Mucosa of stomach (tissue), 1 donor: ENCODE measurements at regions not wholly inside any gene's neighbourhood (a gene's known extent, or its start where the extent isn't known, plus 50 kb on each side); places are given as distances from the start of the nearest gene placed in this dataset.

Experiments used
- H3K27me3 ChIP-seq: one replicate; pipeline ENCODE4 v1.7.0; 2013; ENCODE audit warnings: mild to moderate bottlenecking, low read length; ENCODE audit not compliant: control insufficient read depth, insufficient read depth
- H3K36me3 ChIP-seq: one replicate; pipeline ENCODE4 v1.7.0; 2013; ENCODE audit warnings: low read length; ENCODE audit not compliant: control insufficient read depth, insufficient read depth
- H3K4me1 ChIP-seq: one replicate; pipeline ENCODE4 v1.7.0; 2013; ENCODE audit warnings: mild to moderate bottlenecking, low read length; ENCODE audit not compliant: control insufficient read depth, insufficient read depth
- H3K4me3 ChIP-seq: one replicate; pipeline ENCODE4 v1.7.0; 2013; ENCODE audit warnings: low read length
- H3K9ac ChIP-seq: one replicate; pipeline ENCODE4 v1.7.0; 2013; ENCODE audit warnings: mild to moderate bottlenecking, low read length, moderate library complexity
- H3K9me3 ChIP-seq: one replicate; pipeline ENCODE4 v1.7.0; 2013; ENCODE audit warnings: mild to moderate bottlenecking, low read length, moderate library complexity; ENCODE audit not compliant: control insufficient read depth
- donor health status: Pancreatic carcinoma.

DNA sequence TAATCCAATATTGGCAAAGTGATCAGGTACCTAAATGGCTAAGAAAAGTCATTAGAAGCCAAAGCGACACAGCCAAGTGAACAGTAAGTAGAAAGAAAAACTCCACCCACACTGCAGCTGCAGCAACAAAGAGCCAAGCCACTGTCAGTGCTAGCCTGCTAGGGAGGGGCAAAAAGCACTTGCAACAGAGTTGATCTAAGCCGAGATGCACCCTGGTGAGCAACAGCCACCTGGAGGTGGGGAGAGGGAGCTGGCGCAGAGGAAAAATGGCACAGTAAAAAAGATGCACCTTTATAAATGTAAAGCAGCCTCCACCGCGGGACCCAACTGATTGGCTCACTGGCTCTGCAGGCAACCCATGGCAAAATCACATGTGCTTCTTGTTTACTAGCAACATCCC is 330.2 kb upstream of the RBMY1B start:
- no peaks in the 10 kb centered on the region for H3K27me3 ChIP-seq
- no peak overlapping the region for H3K9ac ChIP-seq
- H3K4me3 ChIP-seq, result no peak overlapping the region
- no peaks in the 10 kb centered on the region for H3K36me3 ChIP-seq
- H3K4me1 ChIP-seq, result peaks cover 11% of the 10 kb centered on the region
- H3K9me3 ChIP-seq, result no peaks in the 10 kb centered on the region

- H3K36me3 ChIP-seq, result no peaks in the 10 kb centered on the region
- H3K9me3 ChIP-seq, result no peaks in the 10 kb centered on the region
- no peak overlapping the region for H3K9ac ChIP-seq
- H3K4me1 ChIP-seq, result peaks cover 11% of the 10 kb centered on the region
- H3K27me3 ChIP-seq, result no peaks in the 10 kb centered on the region
- H3K4me3 ChIP-seq, result no peak overlapping the region
Observed at GRCh38 chrY:21184271-21184670, 326.9 kb upstream of the RBMY1B start.

GRCh38 chrY:21185419-21186105 is 325.6 kb upstream of the RBMY1B start:
- no peaks in the 10 kb centered on the region for H3K9me3 ChIP-seq
- no peaks in the 10 kb centered on the region for H3K27me3 ChIP-seq
- no peaks in the 10 kb centered on the region for H3K36me3 ChIP-seq
- no peak overlapping the region for H3K4me3 ChIP-seq
- peaks cover 7% of the 10 kb centered on the region for H3K4me1 ChIP-seq
- H3K9ac ChIP-seq, result no peak overlapping the region

DNA sequence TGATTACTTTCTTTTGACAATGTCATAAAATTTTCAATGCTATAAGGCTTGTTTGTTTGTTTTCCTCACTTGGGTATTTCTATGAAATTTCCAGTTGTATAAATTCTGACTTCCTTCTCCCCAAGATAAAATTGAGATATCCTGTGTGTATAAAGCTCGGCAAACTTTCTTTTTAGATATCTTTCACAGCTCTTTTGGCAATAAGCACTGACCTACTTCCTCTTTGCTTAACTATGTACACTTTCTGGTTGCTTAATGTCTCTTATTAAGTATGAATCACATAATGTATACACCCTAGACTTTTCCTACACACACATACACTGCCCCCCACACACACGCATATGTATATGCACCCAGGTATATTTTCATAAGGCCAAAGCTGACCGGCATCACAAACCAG is 318.4 kb upstream of the RBMY1B start:
- no peaks in the 10 kb centered on the region for H3K9me3 ChIP-seq
- peaks cover 4% of the 10 kb centered on the region for H3K4me1 ChIP-seq
- H3K4me3 ChIP-seq, result no peak overlapping the region
- H3K36me3 ChIP-seq, result no peaks in the 10 kb centered on the region
- no peak overlapping the region for H3K9ac ChIP-seq
- H3K27me3 ChIP-seq, result no peaks in the 10 kb centered on the region

DNA sequence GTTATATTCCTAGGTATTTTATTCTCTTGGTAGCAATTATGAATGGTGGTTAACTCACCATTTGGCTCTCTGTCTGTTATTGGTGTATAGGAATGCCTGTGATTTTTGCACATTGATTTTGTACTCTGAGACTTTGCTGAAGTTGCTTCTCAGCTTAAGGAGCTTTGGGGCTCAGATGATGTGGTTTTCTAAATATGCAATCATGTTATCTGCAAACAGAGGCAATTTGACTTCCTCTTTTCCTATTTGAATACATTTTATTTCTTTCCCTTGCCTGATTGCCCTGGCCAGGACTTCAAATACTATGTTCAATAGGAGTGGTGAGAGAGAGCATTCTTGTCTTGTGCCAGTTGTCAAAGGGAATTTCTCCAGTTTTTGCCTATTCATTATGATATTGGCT is 310.9 kb upstream of the RBMY1B start:
- H3K4me1 ChIP-seq, result no peaks in the 10 kb centered on the region
- no peak overlapping the region for H3K4me3 ChIP-seq
- no peaks in the 10 kb centered on the region for H3K9me3 ChIP-seq
- no peaks in the 10 kb centered on the region for H3K36me3 ChIP-seq
- no peaks in the 10 kb centered on the region for H3K27me3 ChIP-seq
- H3K9ac ChIP-seq, result no peak overlapping the region

DNA sequence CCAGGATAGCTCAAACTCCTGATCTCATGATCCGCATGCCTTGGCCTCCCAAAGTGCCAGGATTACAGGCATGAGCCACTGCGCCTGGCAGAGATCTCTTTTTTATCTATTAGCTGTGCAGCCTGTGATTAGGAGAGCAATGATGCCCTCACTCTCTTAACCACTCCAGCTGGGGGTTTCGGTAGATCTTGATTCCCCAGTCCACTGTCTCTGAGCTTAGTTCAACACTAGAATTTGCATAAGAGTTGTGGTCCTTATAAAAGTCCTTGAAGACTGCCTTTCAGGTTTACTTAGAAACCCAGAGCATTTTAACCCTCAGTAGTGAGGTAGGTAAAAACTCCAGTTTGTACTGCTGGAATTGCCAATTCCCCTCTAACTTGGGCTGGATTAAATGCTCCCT is 283.3 kb upstream of the RBMY1B start:
- Histone ChIP-seq H3K36me3 (no peaks in the 10 kb centered on the region), H3K9me3 (no peaks in the 10 kb centered on the region), H3K27me3 (no peaks in the 10 kb centered on the region), H3K9ac (no peak overlapping the region), H3K4me1 (no peaks in the 10 kb centered on the region), H3K4me3 (no peak overlapping the region)

GRCh38 chrY:21240221-21240620 is 270.9 kb upstream of the RBMY1B start:
- Histone ChIP-seq H3K9me3 (no peaks in the 10 kb centered on the region), H3K27me3 (no peaks in the 10 kb centered on the region), H3K4me1 (no peaks in the 10 kb centered on the region), H3K9ac (no peak overlapping the region), H3K36me3 (no peaks in the 10 kb centered on the region), H3K4me3 (no peak overlapping the region)

GRCh38 chrY:21240662-21241310 is 270.4 kb upstream of the RBMY1B start:
- no peaks in the 10 kb centered on the region for H3K27me3 ChIP-seq
- H3K4me3 ChIP-seq, result no peak overlapping the region
- no peak overlapping the region for H3K9ac ChIP-seq
- no peaks in the 10 kb centered on the region for H3K9me3 ChIP-seq
- H3K36me3 ChIP-seq, result no peaks in the 10 kb centered on the region
- H3K4me1 ChIP-seq, result no peaks in the 10 kb centered on the region

DNA sequence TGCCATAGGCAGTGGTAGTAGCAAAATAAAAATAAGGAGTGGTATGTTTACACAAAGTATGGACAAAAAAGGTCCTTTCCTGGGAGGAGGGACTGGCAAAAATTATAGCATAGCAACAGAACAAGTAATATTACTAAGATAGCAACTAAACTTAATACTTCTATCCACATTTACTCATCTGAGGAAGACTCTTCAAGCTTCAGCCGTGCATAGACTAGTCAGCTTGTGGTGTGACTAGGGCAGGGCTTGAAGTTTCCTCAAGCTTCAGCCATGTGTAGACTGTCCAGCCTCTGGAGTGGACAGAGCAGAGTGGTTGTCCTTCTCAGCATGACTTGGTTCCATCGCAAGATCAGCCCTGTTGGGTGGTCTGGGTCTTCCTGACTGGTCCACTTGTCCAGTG is 268.3 kb upstream of the RBMY1B start:
- no peaks in the 10 kb centered on the region for H3K9me3 ChIP-seq
- no peaks in the 10 kb centered on the region for H3K4me1 ChIP-seq
- no peak overlapping the region for H3K9ac ChIP-seq
- H3K27me3 ChIP-seq, result no peaks in the 10 kb centered on the region
- no peak overlapping the region for H3K4me3 ChIP-seq
- H3K36me3 ChIP-seq, result no peaks in the 10 kb centered on the region

DNA sequence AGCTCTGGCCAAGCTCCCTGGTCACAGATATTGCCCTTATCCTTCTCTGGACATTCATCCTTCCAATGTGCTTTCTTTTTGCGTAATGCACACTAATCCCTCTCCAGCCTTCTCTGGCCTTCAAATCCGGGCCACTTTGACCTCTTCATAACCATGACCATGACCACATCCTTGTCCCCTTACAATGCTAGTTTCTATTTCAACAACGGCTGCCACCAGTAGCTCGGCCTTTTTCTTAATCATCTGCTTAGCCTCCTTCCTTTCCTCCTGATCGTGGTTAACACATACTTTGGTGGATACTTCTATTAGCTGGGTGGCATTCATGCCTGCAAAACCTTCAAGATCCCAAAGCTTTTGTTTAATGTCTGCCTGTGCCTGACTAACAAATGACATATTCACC is 264.4 kb upstream of the RBMY1B start:
- H3K4me3 ChIP-seq, result no peak overlapping the region
- no peaks in the 10 kb centered on the region for H3K9me3 ChIP-seq
- no peaks in the 10 kb centered on the region for H3K36me3 ChIP-seq
- H3K9ac ChIP-seq, result no peak overlapping the region
- H3K4me1 ChIP-seq, result no peaks in the 10 kb centered on the region
- no peaks in the 10 kb centered on the region for H3K27me3 ChIP-seq

DNA sequence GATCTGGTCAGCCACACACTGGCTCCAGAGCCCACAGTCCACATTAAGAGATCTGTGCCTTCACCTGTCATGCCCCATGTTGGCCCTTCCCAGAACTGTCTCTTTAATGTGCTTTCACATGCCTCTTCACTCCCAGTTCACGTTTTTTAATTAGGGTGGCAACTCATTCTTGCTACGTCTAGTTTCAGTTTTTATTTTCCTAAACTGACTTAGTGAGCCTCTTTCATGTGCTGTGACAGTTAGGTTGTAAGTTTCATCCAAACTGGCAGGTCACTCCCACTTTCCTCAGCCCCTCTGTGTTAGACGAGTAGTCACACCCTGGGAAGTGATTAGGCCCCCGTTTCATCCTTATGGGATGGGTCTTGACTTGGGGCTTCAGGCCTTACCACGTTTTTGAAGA is 262.5 kb upstream of the RBMY1B start:
- Histone ChIP-seq H3K4me3 (no peak overlapping the region), H3K4me1 (no peaks in the 10 kb centered on the region), H3K9ac (no peak overlapping the region), H3K9me3 (no peaks in the 10 kb centered on the region), H3K27me3 (no peaks in the 10 kb centered on the region), H3K36me3 (no peaks in the 10 kb centered on the region)

GRCh38 chrY:21253455-21254248 is 257.5 kb upstream of the RBMY1B start:
- Histone ChIP-seq H3K9ac (no peak overlapping the region), H3K36me3 (no peaks in the 10 kb centered on the region), H3K9me3 (no peaks in the 10 kb centered on the region), H3K27me3 (no peaks in the 10 kb centered on the region), H3K4me1 (no peaks in the 10 kb centered on the region), H3K4me3 (no peak overlapping the region)
